ENCODE measurements at regions not wholly inside any gene's neighbourhood (a gene's known extent, or its start where the extent isn't known, plus 50 kb on each side); places are given as distances from the start of the nearest gene placed in this dataset.
A peak's percentile ranks its signal among the peaks of the same experiment; 100 is the strongest.

DNA sequence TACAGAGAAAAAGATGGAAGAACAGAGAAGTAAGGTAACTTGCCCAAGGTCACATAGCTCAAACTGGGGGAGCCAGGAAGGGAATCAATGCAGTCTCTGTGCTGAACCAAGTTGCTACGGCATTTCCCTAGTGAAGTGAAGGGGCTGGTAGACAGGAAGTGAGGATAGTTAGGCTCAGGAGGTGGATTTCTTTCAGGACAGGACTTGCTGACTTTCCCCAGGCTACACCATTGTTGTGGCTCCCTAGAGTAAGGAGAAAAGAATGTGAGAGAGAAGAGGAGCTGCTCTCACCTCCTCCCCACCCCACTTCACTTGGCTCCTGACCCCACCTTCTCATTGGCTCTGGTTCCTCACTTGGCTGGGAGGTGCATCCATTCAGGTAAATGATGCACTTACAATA lies 316.9 kb downstream of the INHBA start:
- Histone ChIP-seq H3K27me3 (no peaks in the 10 kb centered on the region), H3K4me3 (no peak overlapping the region), H3K4me1 (no peaks in the 10 kb centered on the region), H3K36me3 (no peaks in the 10 kb centered on the region), H3K9me3 (no peaks in the 10 kb centered on the region), H3K27ac (no peak overlapping the region)
- TF ChIP-seq, protein P1, sequence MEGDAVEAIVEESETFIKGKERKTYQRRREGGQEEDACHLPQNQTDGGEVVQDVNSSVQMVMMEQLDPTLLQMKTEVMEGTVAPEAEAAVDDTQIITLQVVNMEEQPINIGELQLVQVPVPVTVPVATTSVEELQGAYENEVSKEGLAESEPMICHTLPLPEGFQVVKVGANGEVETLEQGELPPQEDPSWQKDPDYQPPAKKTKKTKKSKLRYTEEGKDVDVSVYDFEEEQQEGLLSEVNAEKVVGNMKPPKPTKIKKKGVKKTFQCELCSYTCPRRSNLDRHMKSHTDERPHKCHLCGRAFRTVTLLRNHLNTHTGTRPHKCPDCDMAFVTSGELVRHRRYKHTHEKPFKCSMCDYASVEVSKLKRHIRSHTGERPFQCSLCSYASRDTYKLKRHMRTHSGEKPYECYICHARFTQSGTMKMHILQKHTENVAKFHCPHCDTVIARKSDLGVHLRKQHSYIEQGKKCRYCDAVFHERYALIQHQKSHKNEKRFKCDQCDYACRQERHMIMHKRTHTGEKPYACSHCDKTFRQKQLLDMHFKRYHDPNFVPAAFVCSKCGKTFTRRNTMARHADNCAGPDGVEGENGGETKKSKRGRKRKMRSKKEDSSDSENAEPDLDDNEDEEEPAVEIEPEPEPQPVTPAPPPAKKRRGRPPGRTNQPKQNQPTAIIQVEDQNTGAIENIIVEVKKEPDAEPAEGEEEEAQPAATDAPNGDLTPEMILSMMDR (IDR thresholded peaks at IDR 0.05), result no peak
- peak; percentile 40 for ATAC-seq
- intact Hi-C loops (cut with DNase I), result no loop called here
- no peak for DNase-seq

DNA sequence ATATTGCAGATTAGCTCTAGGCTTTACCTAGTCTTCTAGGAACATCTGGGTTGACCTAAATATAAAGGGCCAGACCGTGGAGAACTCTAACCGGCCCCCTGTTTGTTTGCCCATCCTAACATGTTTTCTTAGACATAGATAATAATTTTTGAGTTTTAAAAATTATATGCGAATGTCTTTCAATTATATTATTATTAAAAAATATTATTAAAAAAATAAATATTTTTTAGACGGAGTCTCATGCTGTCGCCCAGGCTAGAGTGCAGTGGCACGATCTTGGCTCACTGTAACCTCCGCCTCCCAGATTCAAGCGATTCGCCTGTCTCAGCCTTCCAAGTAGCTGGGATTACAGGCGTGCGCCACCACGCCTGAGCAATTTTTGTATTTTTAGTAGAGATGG lies 318.5 kb downstream of the INHBA start:
- TF ChIP-seq, protein P1 (IDR thresholded peaks at IDR 0.05), result no peak
- no peaks in the 10 kb centered on the region for H3K9me3 ChIP-seq
- intact Hi-C loops (cut with DNase I), result no loop called here
- no peaks in the 10 kb centered on the region for H3K27me3 ChIP-seq
- ATAC-seq (no peak), DNase-seq (no peak)
- no peaks in the 10 kb centered on the region for H3K4me1 ChIP-seq
- no peak overlapping the region for H3K4me3 ChIP-seq
- H3K36me3 ChIP-seq, result no peaks in the 10 kb centered on the region
- H3K27ac ChIP-seq, result no peak overlapping the region

DNA sequence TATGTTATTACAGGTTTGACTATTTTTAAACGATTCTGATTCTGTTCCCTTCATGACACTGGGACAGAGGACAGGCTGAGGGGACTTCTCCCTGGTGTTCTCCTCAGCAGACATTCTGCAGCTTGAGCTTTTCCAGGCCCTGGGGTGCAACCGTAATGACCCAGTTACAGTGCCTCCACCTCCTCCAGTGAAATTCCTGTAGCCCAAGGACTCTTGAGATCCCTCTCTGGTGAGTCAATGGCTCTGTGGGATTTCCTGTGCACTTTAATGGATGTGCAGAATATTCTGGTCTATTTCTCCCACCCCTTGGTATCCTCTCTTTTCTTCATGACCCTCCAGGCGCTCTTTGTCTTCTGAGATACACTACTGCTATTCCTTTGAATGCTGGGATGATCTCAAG lies 319.3 kb downstream of the INHBA start:
- H3K27me3 ChIP-seq, result no peaks in the 10 kb centered on the region
- no peaks in the 10 kb centered on the region for H3K36me3 ChIP-seq
- intact Hi-C loops (cut with DNase I), result no loop called here
- no peak for DNase-seq
- no peaks in the 10 kb centered on the region for H3K4me1 ChIP-seq
- H3K27ac ChIP-seq, result no peak overlapping the region
- H3K4me3 ChIP-seq, result no peak overlapping the region
- H3K9me3 ChIP-seq, result no peaks in the 10 kb centered on the region
- TF ChIP-seq, protein P1 (IDR thresholded peaks at IDR 0.05), result no peak
- peak; percentile 63 for ATAC-seq

DNA sequence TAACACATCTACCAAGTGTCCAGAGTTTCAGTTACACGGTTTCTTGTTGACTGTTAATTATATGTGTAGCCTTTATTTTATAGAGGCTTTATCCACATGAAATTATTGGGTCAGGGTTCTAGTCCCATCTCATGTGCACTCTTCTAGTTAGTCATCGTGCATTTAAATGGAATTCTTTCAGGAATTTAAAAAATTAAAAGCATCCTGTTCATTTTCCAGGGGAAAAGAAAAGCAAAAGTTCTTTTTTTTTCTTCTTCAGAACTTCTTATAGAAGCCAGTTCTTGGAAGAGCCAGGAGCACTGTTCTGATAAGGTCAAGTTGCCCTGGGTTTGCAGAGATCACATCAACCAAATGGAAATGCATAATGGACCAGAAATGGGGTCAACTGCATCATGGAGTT lies 324.7 kb downstream of the INHBA start:
- intact Hi-C loops (cut with DNase I), result no loop called here
- ATAC-seq (no peak), DNase-seq (no peak)
- Histone ChIP-seq H3K4me3 (no peak overlapping the region), H3K36me3 (no peaks in the 10 kb centered on the region), H3K27me3 (no peaks in the 10 kb centered on the region), H3K9me3 (no peaks in the 10 kb centered on the region), H3K4me1 (no peaks in the 10 kb centered on the region), H3K27ac (no peak overlapping the region)
- TF ChIP-seq, protein P1 (IDR thresholded peaks at IDR 0.05), result no peak

DNA sequence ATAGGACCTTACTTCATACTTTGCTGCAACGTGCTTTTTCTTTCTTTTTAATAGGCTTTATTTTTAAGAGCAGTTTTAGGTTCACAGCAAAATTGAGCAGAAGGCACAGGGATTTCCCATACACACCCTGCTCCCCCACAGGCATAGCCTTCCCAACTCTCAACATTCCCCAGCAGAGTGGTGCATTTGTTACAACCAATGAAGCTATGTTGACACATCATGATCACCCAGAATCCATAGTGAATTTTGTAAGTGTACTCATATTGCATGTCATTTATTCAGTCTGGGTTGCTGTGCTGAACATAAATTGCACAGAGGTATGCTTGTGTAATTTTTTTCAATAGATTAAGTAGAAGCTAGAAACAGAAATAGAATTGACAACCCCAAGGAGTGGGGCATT lies 327.3 kb downstream of the INHBA start:
- no peak for DNase-seq
- intact Hi-C loops (cut with DNase I), result no loop called here
- Histone ChIP-seq H3K4me3 (no peak overlapping the region), H3K36me3 (no peaks in the 10 kb centered on the region), H3K27me3 (no peaks in the 10 kb centered on the region), H3K9me3 (no peaks in the 10 kb centered on the region), H3K27ac (no peak overlapping the region), H3K4me1 (no peaks in the 10 kb centered on the region)
- ATAC-seq, result no peak
- TF ChIP-seq, protein P1 (IDR thresholded peaks at IDR 0.05), result no peak

DNA sequence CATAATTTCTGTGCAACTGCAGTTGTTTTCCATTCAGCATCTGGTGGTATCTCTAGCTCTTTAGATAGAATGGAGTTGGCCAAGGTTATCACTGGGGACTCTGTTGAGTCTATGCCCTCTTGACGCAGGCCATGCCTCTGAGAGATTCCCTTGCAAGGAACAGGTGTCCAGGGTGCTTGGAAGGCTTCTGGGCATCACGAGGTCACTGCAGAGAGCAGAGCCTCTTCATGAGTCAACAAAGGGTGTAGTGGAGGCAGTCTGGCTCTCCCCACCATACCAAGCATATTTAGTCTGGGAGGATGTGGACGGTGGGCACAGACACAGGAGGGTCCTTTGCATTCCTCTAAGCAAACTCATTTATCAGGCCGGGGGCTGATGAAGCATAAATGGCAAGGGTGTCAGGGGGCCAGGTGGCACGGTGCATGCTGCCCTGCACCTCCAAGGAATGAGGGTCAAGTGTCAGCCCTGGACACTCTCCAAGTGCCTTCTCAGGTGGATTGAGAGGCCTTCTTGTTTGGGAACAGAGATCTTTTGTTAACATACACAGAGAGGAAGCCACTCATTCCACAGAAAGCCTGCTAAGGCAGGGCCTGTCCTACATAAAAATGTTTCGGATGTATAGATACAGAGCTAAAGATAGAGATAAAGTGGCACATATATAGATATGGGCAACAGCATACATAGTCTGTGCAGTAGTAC lies 328.6 kb downstream of the INHBA start:
- intact Hi-C loops (cut with DNase I), result no loop called here
- no peak overlapping the region for H3K27ac ChIP-seq
- ATAC-seq, result peak; percentile 75
- no peaks in the 10 kb centered on the region for H3K4me1 ChIP-seq
- H3K4me3 ChIP-seq, result no peak overlapping the region
- H3K27me3 ChIP-seq, result no peaks in the 10 kb centered on the region
- TF ChIP-seq, protein P1 (IDR thresholded peaks at IDR 0.05), result no peak
- no peak for DNase-seq
- no peaks in the 10 kb centered on the region for H3K36me3 ChIP-seq
- no peaks in the 10 kb centered on the region for H3K9me3 ChIP-seq
